HUES6 (cell line): ENCODE measurements at regions not wholly inside any gene's neighbourhood (a gene's known extent, or its start where the extent isn't known, plus 50 kb on each side); places are given as distances from the start of the nearest gene placed in this dataset.

Source experiments
- H3K27ac ChIP-seq: 2 replicates; pipeline ENCODE4 v1.7.0; 2013; ENCODE audit warnings: low read depth, mild to moderate bottlenecking, low read length, inconsistent platforms
- H3K27me3 ChIP-seq: 2 replicates; pipeline ENCODE4 v1.6.1; 2013; ENCODE audit warnings: low read length; ENCODE audit not compliant: control insufficient read depth, insufficient read depth
- H3K36me3 ChIP-seq: 2 replicates; pipeline ENCODE4 v1.6.1; 2013; ENCODE audit warnings: low read length; ENCODE audit not compliant: control insufficient read depth, insufficient read depth
- H3K4me1 ChIP-seq: 2 replicates; pipeline ENCODE4 v1.6.1; 2013; ENCODE audit warnings: low read length; ENCODE audit not compliant: control insufficient read depth, insufficient read depth
- H3K4me3 ChIP-seq: 2 replicates; pipeline ENCODE4 v1.5.1; 2013; ENCODE audit warnings: low read depth, low read length
- H3K9ac ChIP-seq: one replicate; pipeline ENCODE4 v1.6.1; 2013; ENCODE audit warnings: mild to moderate bottlenecking, low read length
- H3K9me3 ChIP-seq: 2 replicates; pipeline ENCODE4 v1.6.1; 2013; ENCODE audit warnings: low read depth, low read length; ENCODE audit not compliant: control insufficient read depth, insufficient read depth

- H3K36me3 ChIP-seq = no peaks in the 10 kb centered on the region
- H3K4me1 ChIP-seq = no peaks in the 10 kb centered on the region
- no peak overlapping the region for H3K27ac ChIP-seq
- H3K9me3 ChIP-seq = peaks cover 2% of the 10 kb centered on the region
- H3K4me3 ChIP-seq = no peak overlapping the region
- H3K9ac ChIP-seq = no peak overlapping the region
- no peaks in the 10 kb centered on the region for H3K27me3 ChIP-seq
These were observed 216.2 kb downstream of the ENC1 start for GRCh38 chr5:74424162-74424868.

DNA sequence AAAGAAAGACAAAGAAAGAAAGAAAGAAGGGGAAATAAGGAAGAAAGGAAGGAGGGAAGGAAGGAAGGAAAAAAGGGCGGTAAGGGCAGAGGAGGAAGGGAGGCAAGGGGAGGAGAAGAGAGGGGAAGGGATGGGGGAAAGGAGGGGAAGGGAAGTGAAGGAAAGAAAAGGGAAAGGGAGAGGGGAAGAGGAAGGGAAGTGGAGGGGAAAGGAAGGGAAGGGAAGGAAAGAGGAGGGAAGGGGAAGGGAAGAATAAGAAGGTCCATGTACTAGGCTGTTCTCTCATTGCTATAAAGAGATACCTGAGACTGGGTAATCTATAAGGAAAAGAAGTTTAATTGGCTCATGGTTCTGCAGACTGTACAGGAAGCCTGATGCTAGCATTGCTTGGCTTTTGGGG lies 217.1 kb downstream of the ENC1 start:
- Histone ChIP-seq H3K4me3 (no peak overlapping the region), H3K27ac (no peak overlapping the region), H3K9me3 (no peaks in the 10 kb centered on the region)

GRCh38 chr5:74422671-74423070 lies 217.9 kb downstream of the ENC1 start:
- Histone ChIP-seq H3K4me1 (no peaks in the 10 kb centered on the region), H3K36me3 (no peaks in the 10 kb centered on the region), H3K27ac (no peak overlapping the region), H3K9ac (no peak overlapping the region), H3K9me3 (no peaks in the 10 kb centered on the region), H3K27me3 (no peaks in the 10 kb centered on the region), H3K4me3 (no peak overlapping the region)

More for the DNA sequence above, 217.1 kb downstream of the ENC1 start:
- no peaks in the 10 kb centered on the region for H3K36me3 ChIP-seq
- no peaks in the 10 kb centered on the region for H3K27me3 ChIP-seq
- H3K4me1 ChIP-seq = no peaks in the 10 kb centered on the region
- no peak overlapping the region for H3K9ac ChIP-seq

GRCh38 chr5:74422030-74422429 lies 218.5 kb downstream of the ENC1 start:
- Histone ChIP-seq H3K27me3 (no peaks in the 10 kb centered on the region), H3K9me3 (no peaks in the 10 kb centered on the region), H3K9ac (no peak overlapping the region), H3K36me3 (no peaks in the 10 kb centered on the region), H3K4me1 (no peaks in the 10 kb centered on the region), H3K27ac (no peak overlapping the region), H3K4me3 (no peak overlapping the region)

GRCh38 chr5:74421377-74421776 lies 219.2 kb downstream of the ENC1 start:
- Histone ChIP-seq H3K4me3 (no peak overlapping the region), H3K9me3 (no peaks in the 10 kb centered on the region), H3K4me1 (no peaks in the 10 kb centered on the region)

DNA sequence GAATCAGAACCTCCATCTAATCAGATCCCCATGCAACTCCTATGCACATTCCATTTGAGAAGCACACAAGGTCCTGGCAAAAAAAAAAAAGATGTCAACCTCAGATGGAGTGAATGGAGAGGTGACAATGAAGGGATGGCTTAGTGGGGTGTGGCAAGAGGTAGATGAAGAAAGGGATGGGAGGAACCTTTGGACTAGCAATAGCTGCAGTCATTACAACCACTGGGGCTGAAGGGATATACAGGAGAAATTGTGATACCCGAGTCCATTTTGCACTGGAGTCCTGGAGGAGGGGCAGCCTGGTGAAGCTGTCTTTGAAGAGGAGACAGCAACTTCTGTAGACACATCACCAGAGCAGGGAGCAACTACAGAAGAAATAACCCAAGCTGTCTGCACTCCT lies 219.6 kb downstream of the ENC1 start:
- Histone ChIP-seq H3K9me3 (no peaks in the 10 kb centered on the region), H3K27ac (no peak overlapping the region), H3K4me1 (peaks cover 3% of the 10 kb centered on the region), H3K9ac (no peak overlapping the region), H3K4me3 (no peak overlapping the region), H3K27me3 (no peaks in the 10 kb centered on the region), H3K36me3 (no peaks in the 10 kb centered on the region)

More at GRCh38 chr5:74421377-74421776, 219.2 kb downstream of the ENC1 start:
- H3K9ac ChIP-seq = no peak overlapping the region
- no peaks in the 10 kb centered on the region for H3K36me3 ChIP-seq
- H3K27ac ChIP-seq = no peak overlapping the region
- H3K27me3 ChIP-seq = no peaks in the 10 kb centered on the region

GRCh38 chr5:74420220-74420619 lies 220.3 kb downstream of the ENC1 start:
- H3K4me1 ChIP-seq = peaks cover 6% of the 10 kb centered on the region
- no peaks in the 10 kb centered on the region for H3K27me3 ChIP-seq
- no peak overlapping the region for H3K9ac ChIP-seq
- no peaks in the 10 kb centered on the region for H3K36me3 ChIP-seq
- no peak overlapping the region for H3K4me3 ChIP-seq
- no peaks in the 10 kb centered on the region for H3K9me3 ChIP-seq
- no peak overlapping the region for H3K27ac ChIP-seq

GRCh38 chr5:74419468-74419867 lies 221.1 kb downstream of the ENC1 start:
- Histone ChIP-seq H3K27me3 (no peaks in the 10 kb centered on the region), H3K4me1 (peaks cover 6% of the 10 kb centered on the region), H3K4me3 (no peak overlapping the region), H3K9me3 (no peaks in the 10 kb centered on the region), H3K27ac (no peak overlapping the region), H3K36me3 (no peaks in the 10 kb centered on the region), H3K9ac (no peak overlapping the region)

DNA sequence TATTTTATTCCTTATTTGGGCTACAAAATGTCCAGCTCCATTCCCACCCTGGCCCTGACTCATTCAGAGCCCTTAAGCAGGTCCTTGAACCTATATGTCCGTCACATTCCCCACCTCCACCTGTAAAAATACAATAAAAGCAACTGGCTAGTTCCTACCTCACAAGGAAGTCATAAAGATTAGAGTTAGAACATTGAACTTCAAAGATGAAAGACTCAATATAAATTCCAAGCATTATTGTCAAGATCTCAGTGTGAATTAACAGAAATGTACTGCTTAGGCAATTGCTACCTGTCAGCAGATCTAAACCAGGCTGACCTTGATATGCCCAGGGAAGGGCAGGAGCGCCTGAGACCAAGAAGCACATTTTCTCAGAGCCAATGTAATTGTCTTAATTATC lies 221.8 kb downstream of the ENC1 start:
- Histone ChIP-seq H3K27me3 (no peaks in the 10 kb centered on the region), H3K27ac (no peak overlapping the region), H3K9me3 (no peaks in the 10 kb centered on the region), H3K36me3 (no peaks in the 10 kb centered on the region), H3K4me1 (peaks cover 6% of the 10 kb centered on the region), H3K4me3 (no peak overlapping the region), H3K9ac (no peak overlapping the region)

DNA sequence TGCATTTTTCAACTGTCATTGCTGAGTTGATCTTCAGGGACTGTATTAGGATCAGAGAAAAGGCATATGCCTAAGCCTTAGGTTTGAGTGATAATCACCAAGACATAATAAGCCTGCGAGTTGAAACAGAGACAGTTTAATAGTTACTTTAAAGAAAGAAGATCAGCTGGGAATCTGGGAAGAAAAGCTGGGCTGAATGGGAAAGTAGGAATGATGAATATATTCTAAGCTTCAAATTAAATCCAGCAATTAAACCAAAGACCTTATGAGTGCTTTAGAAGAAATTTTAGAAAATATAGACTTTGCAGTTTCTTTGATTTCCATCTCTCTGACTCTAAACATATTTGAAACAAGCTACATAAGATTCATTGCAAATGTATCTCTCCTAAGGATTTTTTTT lies 222.3 kb downstream of the ENC1 start:
- H3K27ac ChIP-seq = no peak overlapping the region
- H3K36me3 ChIP-seq = no peaks in the 10 kb centered on the region
- no peak overlapping the region for H3K4me3 ChIP-seq
- no peaks in the 10 kb centered on the region for H3K27me3 ChIP-seq
- no peak overlapping the region for H3K9ac ChIP-seq
- H3K4me1 ChIP-seq = peaks cover 6% of the 10 kb centered on the region
- no peaks in the 10 kb centered on the region for H3K9me3 ChIP-seq

DNA sequence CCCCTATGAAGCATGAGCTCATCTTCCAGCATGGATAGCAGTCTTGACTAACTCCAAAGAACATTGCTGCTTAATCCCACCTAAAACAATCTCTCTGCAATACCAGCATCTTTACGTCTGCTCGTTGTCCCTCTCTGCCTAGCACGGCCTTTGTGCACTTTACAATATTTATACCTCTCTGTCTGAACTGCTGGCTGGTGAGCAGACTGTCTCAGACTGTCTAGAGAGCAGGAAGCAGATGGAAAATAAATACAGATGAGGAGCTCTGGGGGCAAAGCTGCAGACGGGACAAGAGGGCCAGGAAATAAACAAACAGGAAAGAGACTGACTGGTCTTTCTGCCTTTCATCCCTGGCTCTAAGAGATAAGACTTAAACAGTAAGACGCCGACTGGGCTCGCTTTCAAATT lies 224.8 kb downstream of the ENC1 start:
- H3K9me3 ChIP-seq = no peaks in the 10 kb centered on the region
- H3K4me3 ChIP-seq = no peak overlapping the region
- no peaks in the 10 kb centered on the region for H3K36me3 ChIP-seq
- H3K27ac ChIP-seq = no peak overlapping the region
- no peak overlapping the region for H3K9ac ChIP-seq
- peaks cover 15% of the 10 kb centered on the region for H3K4me1 ChIP-seq
- no peaks in the 10 kb centered on the region for H3K27me3 ChIP-seq
